Glomerular visceral epithelial cell (primary cell): ENCODE measurements at regions not wholly inside any gene's neighbourhood (a gene's known extent, or its start where the extent isn't known, plus 50 kb on each side); places are given as distances from the start of the nearest gene placed in this dataset.

Source experiments
- DNase-seq: peaks from one replicate; pipeline ENCODE4 v3.0.0-alpha.2; 2016; ENCODE audit errors: extremely low spot score

- DNase-seq = no peak
Observed at GRCh38 chr3:69441732-69442131, 55.8 kb upstream of the FRMD4B start.

DNA sequence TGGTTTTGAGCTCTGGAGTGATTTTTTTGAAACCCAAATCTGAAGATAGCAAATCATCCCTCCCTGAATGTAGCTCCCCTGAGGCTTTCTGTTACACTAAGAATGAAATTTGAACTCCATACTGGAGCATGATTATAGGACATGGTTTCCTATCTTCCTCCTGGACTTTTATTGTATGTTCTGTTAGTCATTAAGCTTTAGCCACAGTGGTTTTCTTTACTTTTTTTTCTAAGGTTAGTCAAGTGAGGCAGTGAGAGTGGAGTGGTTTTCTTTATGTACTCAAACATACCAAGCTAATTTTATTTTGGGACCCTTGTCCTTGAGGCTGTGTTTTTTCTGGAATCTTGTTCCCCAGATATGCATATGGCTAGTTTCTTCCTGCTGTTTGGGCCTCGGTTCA lies 55.2 kb upstream of the FRMD4B start:
- peak; percentile 11 for DNase-seq

DNA sequence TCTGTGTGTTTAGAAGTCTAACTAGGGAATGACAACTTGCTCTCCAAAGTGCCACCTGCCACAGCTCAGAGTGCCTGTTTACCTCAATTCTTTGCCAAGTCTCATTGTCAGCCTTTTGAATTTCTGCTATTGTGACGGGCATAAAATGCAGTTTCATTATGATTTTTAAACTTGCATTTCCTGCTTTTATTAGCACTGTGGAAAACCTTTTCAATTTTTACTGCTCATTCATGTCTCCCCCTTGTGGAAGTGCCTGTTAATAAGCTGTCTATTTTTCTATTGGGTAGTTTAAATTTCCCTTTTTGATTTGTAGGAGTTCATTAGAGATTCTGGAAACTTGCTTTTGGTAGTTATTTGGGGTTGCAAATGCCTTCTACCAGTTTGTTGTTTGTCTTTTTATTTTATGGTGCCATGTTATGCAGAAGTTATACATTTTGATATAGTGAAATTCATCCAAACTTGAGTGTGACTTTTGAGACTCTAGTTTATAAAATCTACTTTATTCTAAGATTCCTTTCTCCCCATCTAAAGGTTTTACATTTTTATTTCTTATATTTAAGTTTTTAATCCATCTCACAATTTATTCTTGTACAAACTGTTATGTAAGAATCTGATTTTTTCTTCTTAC lies 53.9 kb upstream of the FRMD4B start:
- DNase-seq = peak; percentile 1

GRCh38 chr3:69438476-69438875 lies 52.6 kb upstream of the FRMD4B start:
- no peak for DNase-seq

GRCh38 chr3:69435274-69436265 lies 49.7 kb upstream of the FRMD4B start:
- no peak for DNase-seq
